H1 (cell line): ENCODE measurements at regions not wholly inside any gene's neighbourhood (a gene's known extent, or its start where the extent isn't known, plus 50 kb on each side); places are given as distances from the start of the nearest gene placed in this dataset.

Experiments
- CTCF ChIA-PET: fragments of 300-600 bp; sonication (Branson Sonifier 250); formaldehyde crosslinking; loops from one replicate; lab custom pipeline; 2021; ENCODE audit not compliant: partially characterized antibody; lab: Charles Lee
- POLR2A ChIA-PET: fragments of 300-600 bp; sonication (Branson Sonifier 250); formaldehyde crosslinking; loops from one replicate; lab custom pipeline; 2021; ENCODE audit warnings: inconsistent platforms; ENCODE audit not compliant: partially characterized antibody; lab: Charles Lee
- DNase-seq, 2 experiments: peaks; one replicate each; pipeline versions ENCODE4 v3.0.0 to v3.0.0-alpha.2; 2010 to 2022; ENCODE audit warnings: low spot score in 2 of 2, low read depth in 1 of 2, mixed read lengths in 1 of 2
- FAIRE-seq: peaks from 2 replicates; lab custom pipeline; 2011; peaks lifted over from hg19 to GRCh38; lab: Jason Lieb, UNC
- H2AFZ ChIP-seq: 2 replicates; pipeline ENCODE4 v1.8.1; 2012; ENCODE audit warnings: low read length, inconsistent platforms
- H2AK5ac ChIP-seq: 2 replicates; pipeline ENCODE4 v1.6.1; 2013; ENCODE audit warnings: low read depth, low read length
- H2BK120ac ChIP-seq: replicated peaks from 2 replicates; pipeline ENCODE3; 2013; ENCODE audit warnings: low read depth, low read length, inconsistent platforms
- H2BK12ac ChIP-seq: 2 replicates; pipeline ENCODE4 v1.6.1; 2013; ENCODE audit warnings: low read depth, low read length
- H2BK15ac ChIP-seq: 2 replicates; pipeline ENCODE4 v1.6.1; 2013; ENCODE audit warnings: low read length
- H2BK20ac ChIP-seq: 2 replicates; pipeline ENCODE4 v1.6.1; 2013; ENCODE audit warnings: low read length
- H2BK5ac ChIP-seq: 2 replicates; pipeline ENCODE4 v1.6.1; 2013; ENCODE audit warnings: low read depth, low read length
- H3K14ac ChIP-seq: 2 replicates; pipeline ENCODE4 v1.6.1; 2013; ENCODE audit warnings: inconsistent platforms; ENCODE audit not compliant: insufficient read length
- H3K18ac ChIP-seq: 2 replicates; pipeline ENCODE4 v1.6.1; 2013; ENCODE audit warnings: low read length; ENCODE audit errors: extremely low read depth
- H3K23ac ChIP-seq: 2 replicates; pipeline ENCODE4 v1.6.1; 2013; ENCODE audit warnings: inconsistent platforms; ENCODE audit not compliant: insufficient read length
- H3K23me2 ChIP-seq: 2 replicates; pipeline ENCODE4 v1.6.1; 2013; ENCODE audit warnings: low read depth, low read length
- H3K27ac ChIP-seq: 2 replicates; pipeline ENCODE4 v1.6.1; 2011; ENCODE audit warnings: low read depth, low read length, inconsistent platforms
- H3K27me3 ChIP-seq, 4 experiments: replicated peaks in 1 of 4; 1 replicate in 1 of 4; 2 replicates in 3 of 4; pipeline versions ENCODE4 v1.6.1 to v1.8.1; 2011 to 2013; ENCODE audit warnings: low read length in 3 of 4, mild to moderate bottlenecking in 3 of 4, inconsistent platforms in 2 of 4, mixed read lengths in 2 of 4, moderate library complexity in 1 of 4; ENCODE audit not compliant: control insufficient read depth in 3 of 4, insufficient read depth in 3 of 4; ENCODE audit errors: extremely low read depth in 1 of 4
- H3K36me3 ChIP-seq, 4 experiments: 2 replicates each; pipeline versions ENCODE4 v1.6.1 to v1.8.1; 2011 to 2013; ENCODE audit warnings: mild to moderate bottlenecking in 4 of 4, low read length in 3 of 4, moderate library complexity in 2 of 4, control low read depth in 1 of 4, inconsistent platforms in 1 of 4; ENCODE audit not compliant: insufficient read depth in 4 of 4, control insufficient read depth in 2 of 4
- H3K4ac ChIP-seq: replicated peaks from 2 replicates; pipeline ENCODE3; 2013; ENCODE audit warnings: low read length, low read depth, mixed read lengths, inconsistent platforms; ENCODE audit not compliant: insufficient read length
- H3K4me1 ChIP-seq, 4 experiments: replicated peaks in 1 of 4; 1 replicate in 1 of 4; 2 replicates in 3 of 4; pipeline versions ENCODE4 v1.6.1 to v1.8.1; 2011 to 2013; ENCODE audit warnings: low read length in 3 of 4, inconsistent platforms in 2 of 4, mixed read lengths in 1 of 4; ENCODE audit not compliant: insufficient read depth in 4 of 4, control insufficient read depth in 3 of 4
- H3K4me2 ChIP-seq, 2 experiments: 2 replicates each; pipeline versions ENCODE4 v1.6.1 to v1.8.1; 2011 to 2013; ENCODE audit warnings: low read depth in 2 of 2, low read length in 2 of 2, control low read depth in 1 of 2, inconsistent platforms in 1 of 2, mild to moderate bottlenecking in 1 of 2; ENCODE audit not compliant: insufficient read depth in 1 of 2
- H3K4me3 ChIP-seq, 4 experiments: fragments of 200-600, 300-600 bp in 1 of 4; sonication (generic), shearing (Covaris generic), sonication (Bioruptor Twin) in 1 of 4; 2 replicates each; pipeline versions ENCODE4 v1.5.1 to v1.8.1; 2011 to 2016; ENCODE audit warnings: low read length in 4 of 4, low read depth in 3 of 4, control low read depth in 2 of 4, inconsistent platforms in 2 of 4, mild to moderate bottlenecking in 2 of 4, mixed read lengths in 1 of 4, moderate library complexity in 1 of 4; ENCODE audit not compliant: insufficient read depth in 2 of 4; ENCODE audit errors: extremely low read depth in 1 of 4
- H3K56ac ChIP-seq: replicated peaks from 2 replicates; pipeline ENCODE3; 2013; ENCODE audit warnings: low read depth, mild to moderate bottlenecking, mixed read lengths, low read length, inconsistent platforms; ENCODE audit not compliant: insufficient read length
- H3K79me1 ChIP-seq: 2 replicates; pipeline ENCODE4 v1.6.1; 2013; ENCODE audit warnings: low read depth, low read length, control low read depth
- H3K79me2 ChIP-seq, 2 experiments: 2 replicates each; pipeline versions ENCODE4 v1.6.1 to v1.8.1; 2012 to 2013; ENCODE audit warnings: low read length in 2 of 2, mild to moderate bottlenecking in 2 of 2, inconsistent platforms in 1 of 2; ENCODE audit not compliant: insufficient read depth in 2 of 2, control insufficient read depth in 1 of 2
- H3K9ac ChIP-seq, 4 experiments: replicated peaks in 1 of 4; 1 replicate in 1 of 4; 2 replicates in 3 of 4; pipeline versions ENCODE4 v1.6.1 to v1.8.1; 2011 to 2013; ENCODE audit warnings: low read depth in 3 of 4, low read length in 3 of 4, control low read depth in 2 of 4, mild to moderate bottlenecking in 2 of 4, moderate library complexity in 2 of 4, inconsistent platforms in 1 of 4; ENCODE audit errors: extremely low read depth in 1 of 4
- H3K9me3 ChIP-seq, 2 experiments: 2 replicates each; pipeline versions ENCODE4 v1.6.1 to v1.8.1; 2012 to 2013; ENCODE audit warnings: mild to moderate bottlenecking in 2 of 2, moderate library complexity in 2 of 2, control low read depth in 1 of 2, inconsistent platforms in 1 of 2, low read depth in 1 of 2, low read length in 1 of 2, mixed read lengths in 1 of 2; ENCODE audit not compliant: insufficient read depth in 2 of 2
- H4K20me1 ChIP-seq, 2 experiments: replicated peaks in 1 of 2; 2 replicates each; pipeline versions ENCODE3 to v1.8.1; 2011 to 2013; ENCODE audit warnings: inconsistent platforms in 2 of 2, low read length in 2 of 2, mild to moderate bottlenecking in 1 of 2; ENCODE audit not compliant: insufficient read depth in 2 of 2, control insufficient read depth in 1 of 2
- H4K5ac ChIP-seq: 2 replicates; pipeline ENCODE4 v1.6.1; 2013; ENCODE audit warnings: low read length, low read depth, mixed read lengths, inconsistent platforms; ENCODE audit not compliant: insufficient read length
- H4K8ac ChIP-seq: 2 replicates; pipeline ENCODE4 v1.8.0; 2013; ENCODE audit warnings: mild to moderate bottlenecking, moderate library complexity, low read length, inconsistent platforms; ENCODE audit not compliant: insufficient read depth; ENCODE audit errors: extremely low read depth
- H4K91ac ChIP-seq: replicated peaks from 2 replicates; pipeline ENCODE3; 2013; ENCODE audit warnings: low read length, mixed read lengths, inconsistent platforms; ENCODE audit not compliant: insufficient read length
- ASH2L ChIP-seq: fragments of 200-600, 300-600 bp; sonication (generic); IDR thresholded peaks from one replicate; pipeline ENCODE4 v1.7.1; 2017; ENCODE audit warnings: low read length
- ATF3 ChIP-seq: IDR thresholded peaks from 2 replicates; pipeline ENCODE4 v1.6.1; 2011; ENCODE audit warnings: low read depth, mild to moderate bottlenecking, low read length; ENCODE audit not compliant: insufficient read depth
- BCL11A ChIP-seq, 2 experiments: IDR thresholded peaks; one replicate each; pipeline ENCODE4 v1.6.1; 2011; ENCODE audit warnings: low read depth in 2 of 2, low read length in 2 of 2, mild to moderate bottlenecking in 2 of 2
- GTF2F1 ChIP-seq: IDR thresholded peaks from 2 replicates; pipeline ENCODE4 v1.6.1; 2012; ENCODE audit warnings: low read depth, low read length, improper control_type of control experiment, borderline replicate concordance
- PHF8 ChIP-seq: fragments of 200-600 bp; sonication (generic); conservative IDR thresholded peaks from 2 replicates; pipeline ENCODE4 v1.7.1; 2012; ENCODE audit warnings: low read depth, mild to moderate bottlenecking, inconsistent platforms, low read length, moderate library complexity
- POU5F1 ChIP-seq: IDR thresholded peaks from 2 replicates; pipeline ENCODE4 v1.6.1; 2011; ENCODE audit warnings: low read depth, mild to moderate bottlenecking, low read length, moderate library complexity
- RFX5 ChIP-seq: IDR thresholded peaks from 2 replicates; pipeline ENCODE4 v1.6.1; 2011; ENCODE audit warnings: low read depth, low read length, improper control_type of control experiment, borderline replicate concordance
- SIX5 ChIP-seq: IDR thresholded peaks from 2 replicates; pipeline ENCODE4 v1.6.1; 2011; ENCODE audit warnings: mild to moderate bottlenecking, low read depth, low read length
- SP1 ChIP-seq: IDR thresholded peaks from 2 replicates; pipeline ENCODE4 v1.6.1; 2011; ENCODE audit warnings: low read depth, low read length
- SUZ12 ChIP-seq: fragments of 200-600 bp; sonication (generic); IDR thresholded peaks from 2 replicates; pipeline ENCODE4 v1.6.1; 2012; ENCODE audit warnings: mild to moderate bottlenecking, inconsistent platforms, low read length, moderate library complexity, mixed read lengths
- WGBS, 2 experiments: shearing (Covaris generic) in 1 of 2; methylation state at CpG; one replicate each; pipeline versions ENCODE4 v1.1.6 to v1.1.7; 2013 to 2015; ENCODE audit warnings: low lambda C conversion rate in 2 of 2, mixed read lengths in 2 of 2, inconsistent platforms in 1 of 2, low coverage in 1 of 2, missing lambda C conversion rate in 1 of 2; ENCODE audit not compliant: insufficient replicate concordance in 2 of 2, insufficient coverage in 1 of 2, insufficient read length in 1 of 2; ENCODE audit errors: extremely low coverage in 1 of 2, missing lambda C conversion rate in 1 of 2; 5-methylcytosine and 5-hydroxymethylcytosine counted together

- H3K18ac ChIP-seq: no peak overlapping the region
- no peak for FAIRE-seq
- H4K8ac ChIP-seq: no peak overlapping the region
- ChIA-PET POLR2A (no interaction called here), CTCF (interaction anchor here (1.0 kb wide), 1 partner anchor 1377 kb away, joined by 3 read pairs; no protein-coding TSS in a partner anchor)
- TF ChIP-seq BCL11A (IDR thresholded peaks at IDR 0.05; ENCODE audit: low read depth in 2 of 2, low read length in 2 of 2) (no peak), SUZ12 (no peak), ATF3 (no peak), POU5F1 (no peak), ASH2L (no peak), GTF2F1 (no peak), SIX5 (no peak), SP1 (no peak), PHF8 (no peak), RFX5 (no peak)
- H2BK5ac ChIP-seq: no peak overlapping the region
- H3K23me2 ChIP-seq: no peaks in the 10 kb centered on the region
- H3K4ac ChIP-seq: no peak overlapping the region
- H3K79me2 ChIP-seq: no peaks in the 10 kb centered on the region
- no peak overlapping the region for H3K4me3 ChIP-seq
- H4K20me1 ChIP-seq: no peaks in the 10 kb centered on the region
- no peaks in the 10 kb centered on the region; a peak in 1 of 7 replicates for H3K27me3 ChIP-seq
- H3K79me1 ChIP-seq: no peaks in the 10 kb centered on the region
- no peaks in the 10 kb centered on the region for H3K4me1 ChIP-seq
- H3K23ac ChIP-seq: no peak overlapping the region
- no peak overlapping the region for H3K56ac ChIP-seq
- H2BK12ac ChIP-seq: no peak overlapping the region
- H3K4me2 ChIP-seq: no peak overlapping the region
- H4K91ac ChIP-seq: no peak overlapping the region
- no peak for DNase-seq
- no peak overlapping the region for H4K5ac ChIP-seq
- H3K9me3 ChIP-seq: no peaks in the 10 kb centered on the region
- H2BK120ac ChIP-seq: no peak overlapping the region
- no peaks in the 10 kb centered on the region for H3K36me3 ChIP-seq
- H3K9ac ChIP-seq: no peak overlapping the region
- H2AK5ac ChIP-seq: no peak overlapping the region
- no peak overlapping the region for H3K14ac ChIP-seq
- H2BK20ac ChIP-seq: no peak overlapping the region
- H2AFZ ChIP-seq: no peak overlapping the region
- no peak overlapping the region for H2BK15ac ChIP-seq
- no peak overlapping the region for H3K27ac ChIP-seq
- WGBS, 2 experiments: 75% methylated on average over 4 of the region's 4 CpGs; no CpG with 5 or more reads in 1 of the 2 experiments
Observed at GRCh38 chr16:75793641-75794040, 67.4 kb upstream of the CPHXL start.
